DOHH2 (cell line): ENCODE measurements at regions not wholly inside any gene's neighbourhood (a gene's known extent, or its start where the extent isn't known, plus 50 kb on each side); places are given as distances from the start of the nearest gene placed in this dataset.

Experiments
- EZH2phosphoT487 ChIP-seq: fragments of 200-600 bp; sonication (generic); IDR thresholded peaks from 2 replicates; pipeline ENCODE4 v1.6.1; 2017; ENCODE audit warnings: borderline replicate concordance, mild to moderate bottlenecking, antibody characterized with exemption, low read length, moderate library complexity, mixed read lengths
- TF ChIP-seq, protein P1 (sequence below): fragments of 200-600 bp; sonication (generic); IDR thresholded peaks from one replicate; pipeline ENCODE4 v1.5.1; 2014; ENCODE audit warnings: antibody characterized with exemption, mild to moderate bottlenecking, low read depth, low read length; ENCODE audit not compliant: poor library complexity, severe bottlenecking

DNA sequence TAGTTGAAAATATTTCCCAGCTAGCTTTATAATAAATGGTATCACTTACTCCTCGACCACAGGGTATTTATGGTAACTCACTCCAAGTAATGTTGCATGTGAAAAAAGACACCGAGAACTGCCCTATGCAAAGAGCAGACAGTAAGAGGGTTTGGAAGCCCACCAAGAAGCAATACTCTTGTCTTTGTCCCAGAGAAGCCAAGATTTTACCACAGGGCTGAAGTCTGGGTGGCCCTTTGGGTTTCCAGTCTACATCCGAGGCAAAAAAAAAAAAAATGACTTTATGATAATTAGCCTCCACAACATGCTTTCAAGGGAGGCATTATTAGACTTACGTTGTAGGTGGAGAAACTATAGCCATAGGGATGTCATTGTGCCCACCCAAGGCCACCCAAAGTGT is 83.6 kb downstream of the CCDC34 start:
- TF ChIP-seq, protein P1, sequence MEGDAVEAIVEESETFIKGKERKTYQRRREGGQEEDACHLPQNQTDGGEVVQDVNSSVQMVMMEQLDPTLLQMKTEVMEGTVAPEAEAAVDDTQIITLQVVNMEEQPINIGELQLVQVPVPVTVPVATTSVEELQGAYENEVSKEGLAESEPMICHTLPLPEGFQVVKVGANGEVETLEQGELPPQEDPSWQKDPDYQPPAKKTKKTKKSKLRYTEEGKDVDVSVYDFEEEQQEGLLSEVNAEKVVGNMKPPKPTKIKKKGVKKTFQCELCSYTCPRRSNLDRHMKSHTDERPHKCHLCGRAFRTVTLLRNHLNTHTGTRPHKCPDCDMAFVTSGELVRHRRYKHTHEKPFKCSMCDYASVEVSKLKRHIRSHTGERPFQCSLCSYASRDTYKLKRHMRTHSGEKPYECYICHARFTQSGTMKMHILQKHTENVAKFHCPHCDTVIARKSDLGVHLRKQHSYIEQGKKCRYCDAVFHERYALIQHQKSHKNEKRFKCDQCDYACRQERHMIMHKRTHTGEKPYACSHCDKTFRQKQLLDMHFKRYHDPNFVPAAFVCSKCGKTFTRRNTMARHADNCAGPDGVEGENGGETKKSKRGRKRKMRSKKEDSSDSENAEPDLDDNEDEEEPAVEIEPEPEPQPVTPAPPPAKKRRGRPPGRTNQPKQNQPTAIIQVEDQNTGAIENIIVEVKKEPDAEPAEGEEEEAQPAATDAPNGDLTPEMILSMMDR = no peak
- TF ChIP-seq EZH2phosphoT487 = no peak
